NCI-H460 (cell line): ENCODE measurements at regions not wholly inside any gene's neighbourhood (a gene's known extent, or its start where the extent isn't known, plus 50 kb on each side); places are given as distances from the start of the nearest gene placed in this dataset.

Experiments used
- DNase-seq: peaks from one replicate; pipeline ENCODE4 v3.0.0-alpha.2; 2016; ENCODE audit warnings: low read depth; ENCODE audit errors: extremely low read depth
- small RNA-seq, 2 experiments: library from RNA; depleted of rRNA; stranded (forward); fragments of <200 nt; gene quantifications; one replicate each; pipeline ENCODE3, GENCODE V24; 2014

DNA sequence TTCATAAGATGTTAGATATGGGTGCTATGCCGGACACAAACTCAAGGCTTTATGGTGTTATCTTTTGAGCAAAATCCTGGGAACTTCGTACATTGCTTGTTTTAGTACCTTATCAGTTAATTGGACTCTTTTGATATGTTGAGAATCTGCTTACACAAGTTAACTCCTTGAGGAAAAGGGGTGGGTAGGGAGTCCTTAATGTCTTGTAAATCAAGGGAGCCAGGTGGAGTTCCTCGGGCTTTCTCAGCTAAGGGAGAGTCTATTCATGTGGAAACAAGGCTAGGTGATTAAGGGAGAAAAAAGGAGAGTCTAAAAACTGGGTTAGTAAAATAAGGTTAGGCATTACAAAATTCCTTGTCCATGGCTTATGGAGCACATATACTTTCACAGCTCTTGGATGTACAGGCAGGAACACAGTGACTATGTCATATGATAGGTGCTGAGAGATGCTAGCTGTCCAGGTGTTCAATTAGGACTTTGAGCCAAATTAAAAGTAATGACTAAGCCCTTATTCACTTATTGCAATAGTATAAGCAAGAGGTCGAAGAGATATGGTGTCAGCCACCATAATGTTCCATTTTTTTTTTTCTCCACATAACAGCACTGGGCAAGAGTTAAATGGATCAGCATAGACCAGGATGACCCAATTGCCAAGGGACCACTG lies 59.5 kb upstream of the DYNAP start:
- DNase-seq = no peak

- no peak for DNase-seq
Measured at GRCh38 chr18:54532222-54532621, 58.8 kb upstream of the DYNAP start.

- no peak for DNase-seq
Measured at GRCh38 chr18:54532962-54533361, 58.1 kb upstream of the DYNAP start.

Small RNA genes in the stretch of these regions (small RNA-seq; reads per million reads assigned to genes)
- 0 reads per million in 2 experiments for gene AC090897.1
